Prostate gland (tissue), 2 donors: ENCODE measurements at regions not wholly inside any gene's neighbourhood (a gene's known extent, or its start where the extent isn't known, plus 50 kb on each side); places are given as distances from the start of the nearest gene placed in this dataset.

Source experiments
- DNase-seq: peaks from one replicate; pipeline ENCODE4 v3.0.0-alpha.2; 2019; ENCODE audit warnings: low spot score
- H3K27ac ChIP-seq, 2 donors: fragments of 200-600 bp; sonication (generic); 2 replicates each; pipeline ENCODE4 v1.5.1; 2017 to 2019
- H3K27me3 ChIP-seq: fragments of 200-600 bp; sonication (generic); replicated peaks from 2 replicates; pipeline ENCODE4 v1.5.1; 2019; ENCODE audit not compliant: insufficient read depth
- H3K36me3 ChIP-seq, 2 donors: fragments of 200-600 bp; sonication (generic); 1 replicate in 1 of 2; 2 replicates in 1 of 2; pipeline versions ENCODE4 v1.5.1 to v1.8.1; 2017 to 2019
- H3K4me1 ChIP-seq: fragments of 200-600 bp; sonication (generic); replicated peaks from 2 replicates; pipeline ENCODE4 v1.5.1; 2019
- H3K4me3 ChIP-seq, 2 donors: fragments of 200-600 bp; sonication (generic); 2 replicates each; pipeline ENCODE4 v1.5.1; 2017 to 2019
- H3K9me3 ChIP-seq: fragments of 200-600 bp; sonication (generic); 2 replicates; pipeline ENCODE4 v1.5.1; 2017
- CTCF ChIP-seq, 4 experiments: fragments of 200-600 bp in 2 of 4; fragments of 450-650 bp in 2 of 4; sonication (generic) in 2 of 4; IDR thresholded peaks; 1 replicate in 3 of 4; 2 replicates in 1 of 4; pipeline ENCODE4 v1.5.1; 2016 to 2019; ENCODE audit warnings: antibody characterized with exemption in 4 of 4, mild to moderate bottlenecking in 2 of 4, moderate library complexity in 2 of 4
- POLR2A ChIP-seq: fragments of 450-650 bp; IDR thresholded peaks from one replicate; pipeline ENCODE4 v1.6.1; 2016; ENCODE audit warnings: antibody characterized with exemption, mild to moderate bottlenecking
- POLR2AphosphoS5 ChIP-seq: sonication (generic); formaldehyde crosslinking; IDR thresholded peaks from one replicate; pipeline ENCODE4 v1.6.1; 2017; ENCODE audit warnings: antibody characterized with exemption
- WGBS: methylation state at CpG from one replicate; pipeline ENCODE4 v1.1.5; 2018; 5-methylcytosine and 5-hydroxymethylcytosine counted together
- intact Hi-C: fragments of 100-400 bp; cut with DNase I; formaldehyde crosslinking; loops from one replicate; pipeline ENCODE4 v1.14.2; 2022

GRCh38 chr3:102662498-102662772 lies 227.6 kb downstream of the ZPLD1 start:
- H3K27ac ChIP-seq, result no peak overlapping the region
- no peak for DNase-seq
- H3K4me3 ChIP-seq, result no peak overlapping the region
- no peaks in the 10 kb centered on the region for H3K9me3 ChIP-seq
- intact Hi-C loops, result no loop called here
- no peak for TF ChIP-seq POLR2A
- TF ChIP-seq POLR2AphosphoS5, result no peak
- no peak for TF ChIP-seq CTCF (IDR thresholded peaks at IDR 0.05)
- no peaks in the 10 kb centered on the region for H3K36me3 ChIP-seq
- no peaks in the 10 kb centered on the region for H3K27me3 ChIP-seq
- H3K4me1 ChIP-seq, result no peaks in the 10 kb centered on the region

DNA sequence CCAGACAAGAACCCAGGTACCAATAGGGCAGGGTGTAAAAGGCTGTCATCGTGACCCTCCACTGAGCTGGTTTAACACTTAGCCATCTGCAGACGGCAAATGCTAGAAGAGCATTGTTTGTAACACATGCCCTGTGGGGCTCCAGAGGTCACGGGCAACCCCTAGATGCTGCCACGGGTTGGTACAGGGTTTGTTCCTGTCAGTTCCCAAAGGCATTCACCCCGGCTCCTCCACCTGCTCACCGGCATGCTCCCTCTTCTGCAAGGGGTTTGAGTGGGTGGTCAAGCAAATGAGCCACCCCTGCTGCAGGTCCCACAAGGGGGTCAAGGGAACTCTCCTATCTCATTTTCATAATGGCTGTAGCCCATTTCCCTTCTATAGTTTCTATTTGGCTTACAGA lies 229.3 kb downstream of the ZPLD1 start:
- 98% methylated on average over 6 of the region's 6 CpGs for WGBS

DNA sequence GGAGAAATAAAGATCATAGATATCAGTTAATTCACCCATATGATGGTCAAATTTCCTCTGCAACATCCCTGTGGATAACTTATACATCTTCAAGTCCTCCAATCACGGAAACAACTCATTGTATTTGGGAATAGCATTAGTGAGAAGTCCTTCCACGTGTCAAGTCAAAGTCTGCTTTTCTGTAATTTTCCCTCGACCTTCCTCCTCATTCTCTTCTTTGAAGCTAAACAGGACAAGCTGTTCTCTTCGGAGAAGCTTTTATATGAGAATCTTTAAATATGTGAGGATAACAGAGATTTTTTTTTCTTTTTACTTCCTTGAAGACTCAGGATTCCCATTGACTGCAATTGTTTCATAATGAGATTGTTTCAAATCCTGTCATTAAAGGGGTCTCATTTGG lies 230.4 kb downstream of the ZPLD1 start:
- no peaks in the 10 kb centered on the region for H3K4me1 ChIP-seq
- intact Hi-C loops, result no loop called here
- TF ChIP-seq CTCF (IDR thresholded peaks at IDR 0.05), result no peak
- no peak for TF ChIP-seq POLR2AphosphoS5

More for the DNA sequence above, 229.3 kb downstream of the ZPLD1 start:
- Histone ChIP-seq H3K27ac (no peak overlapping the region), H3K4me1 (no peaks in the 10 kb centered on the region), H3K9me3 (no peaks in the 10 kb centered on the region), H3K27me3 (no peaks in the 10 kb centered on the region), H3K4me3 (no peak overlapping the region), H3K36me3 (no peaks in the 10 kb centered on the region)
- DNase-seq, result no peak
- no peak for TF ChIP-seq POLR2A
- no peak for TF ChIP-seq CTCF (IDR thresholded peaks at IDR 0.05)
- TF ChIP-seq POLR2AphosphoS5, result no peak
- intact Hi-C loops, result no loop called here

DNA sequence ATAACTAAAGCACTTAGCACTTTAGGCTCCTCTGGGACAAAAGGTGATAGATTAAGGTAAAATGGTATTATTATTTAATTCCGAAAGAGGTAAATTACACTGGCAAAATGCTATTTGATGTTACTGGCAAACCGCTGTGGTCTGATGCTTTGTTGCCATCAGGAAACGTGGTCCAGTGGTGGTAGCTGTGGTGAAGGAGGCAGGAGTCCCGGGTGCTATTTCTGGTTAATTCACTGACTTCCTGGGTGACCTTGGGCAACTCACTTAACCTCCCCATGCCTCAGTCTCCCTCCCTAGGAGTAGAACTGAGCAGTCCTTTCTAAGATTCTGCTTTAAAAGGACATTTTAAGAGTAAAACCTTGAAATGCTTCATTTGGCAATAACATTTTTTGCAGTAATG lies 233.4 kb downstream of the ZPLD1 start:
- WGBS, result 71% methylated on average over 4 of the region's 4 CpGs
- no peak overlapping the region for H3K27ac ChIP-seq
- H3K4me3 ChIP-seq, result no peak overlapping the region
- intact Hi-C loops, result no loop called here
- H3K27me3 ChIP-seq, result no peaks in the 10 kb centered on the region
- no peak for DNase-seq
- TF ChIP-seq POLR2AphosphoS5 (no peak), CTCF (IDR thresholded peaks at IDR 0.05) (no peak), POLR2A (no peak)
- H3K36me3 ChIP-seq, result no peaks in the 10 kb centered on the region
- H3K4me1 ChIP-seq, result no peaks in the 10 kb centered on the region
- no peaks in the 10 kb centered on the region for H3K9me3 ChIP-seq

More for the DNA sequence above, 230.4 kb downstream of the ZPLD1 start:
- 77% methylated on average over 4 of the region's 4 CpGs for WGBS
- DNase-seq, result no peak
- no peak overlapping the region for H3K27ac ChIP-seq
- H3K9me3 ChIP-seq, result no peaks in the 10 kb centered on the region
- H3K36me3 ChIP-seq, result no peaks in the 10 kb centered on the region
- no peaks in the 10 kb centered on the region for H3K27me3 ChIP-seq
- H3K4me3 ChIP-seq, result no peak overlapping the region

GRCh38 chr3:102670986-102671385 lies 236.2 kb downstream of the ZPLD1 start:
- no peak for DNase-seq
- TF ChIP-seq POLR2A (no peak), CTCF (IDR thresholded peaks at IDR 0.05) (no peak), POLR2AphosphoS5 (no peak)
- Histone ChIP-seq H3K36me3 (no peaks in the 10 kb centered on the region), H3K4me1 (no peaks in the 10 kb centered on the region), H3K27me3 (no peaks in the 10 kb centered on the region), H3K4me3 (no peak overlapping the region), H3K27ac (no peak overlapping the region), H3K9me3 (no peaks in the 10 kb centered on the region)
- intact Hi-C loops, result no loop called here
- 81% methylated on average over 2 of the region's 2 CpGs for WGBS
